Testis (tissue), 2 donors: ENCODE measurements at regions not wholly inside any gene's neighbourhood (a gene's known extent, or its start where the extent isn't known, plus 50 kb on each side); places are given as distances from the start of the nearest gene placed in this dataset.

ENCODE experiments used
- POLR2A ChIP-seq: fragments of 450-650 bp; IDR thresholded peaks from one replicate; pipeline ENCODE4 v1.6.1; 2017; ENCODE audit warnings: antibody characterized with exemption, mild to moderate bottlenecking, moderate library complexity
- TF ChIP-seq, protein P1 (sequence below), 3 experiments: fragments of 450-650 bp in 2 of 3; fragments of 200-600 bp in 1 of 3; sonication (generic) in 1 of 3; IDR thresholded peaks; one replicate each; pipeline ENCODE4 v1.5.1; 2016 to 2019; ENCODE audit warnings: antibody characterized with exemption in 3 of 3, mild to moderate bottlenecking in 2 of 3, moderate library complexity in 1 of 3

DNA sequence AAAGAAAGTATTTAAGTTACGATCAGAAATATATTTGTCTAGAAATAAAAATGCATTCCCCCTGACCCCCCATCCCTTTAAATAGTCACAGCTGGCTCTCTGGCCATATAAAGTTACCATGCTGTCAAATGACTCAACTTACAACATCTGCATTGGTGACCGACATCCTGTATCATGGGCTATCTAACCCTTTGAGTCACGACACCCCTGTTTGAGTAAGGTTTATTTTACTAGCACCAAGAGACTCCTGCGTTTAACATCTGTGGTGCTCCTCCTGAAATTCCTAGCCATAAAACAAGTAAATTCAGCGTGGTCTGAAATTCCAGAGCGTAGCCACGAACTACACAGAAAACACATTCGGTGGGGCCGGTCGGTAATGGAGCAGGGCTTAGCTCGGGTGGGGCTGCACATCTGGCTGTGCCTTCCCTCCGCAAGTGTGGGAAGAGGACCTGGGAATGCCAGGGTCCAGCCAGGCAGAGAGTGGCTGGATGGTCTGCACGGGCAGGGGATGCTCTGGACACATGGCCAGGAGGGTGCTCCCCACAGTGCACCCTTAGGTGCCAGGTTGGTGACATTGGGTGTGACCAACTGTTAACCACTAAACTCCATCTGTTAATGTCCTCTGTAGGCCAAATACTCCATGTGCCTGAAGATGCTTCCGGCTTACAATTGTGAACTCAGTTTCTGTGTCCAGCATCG, 53.0 kb upstream of the CLDN14 start:
- TF ChIP-seq, protein P1, sequence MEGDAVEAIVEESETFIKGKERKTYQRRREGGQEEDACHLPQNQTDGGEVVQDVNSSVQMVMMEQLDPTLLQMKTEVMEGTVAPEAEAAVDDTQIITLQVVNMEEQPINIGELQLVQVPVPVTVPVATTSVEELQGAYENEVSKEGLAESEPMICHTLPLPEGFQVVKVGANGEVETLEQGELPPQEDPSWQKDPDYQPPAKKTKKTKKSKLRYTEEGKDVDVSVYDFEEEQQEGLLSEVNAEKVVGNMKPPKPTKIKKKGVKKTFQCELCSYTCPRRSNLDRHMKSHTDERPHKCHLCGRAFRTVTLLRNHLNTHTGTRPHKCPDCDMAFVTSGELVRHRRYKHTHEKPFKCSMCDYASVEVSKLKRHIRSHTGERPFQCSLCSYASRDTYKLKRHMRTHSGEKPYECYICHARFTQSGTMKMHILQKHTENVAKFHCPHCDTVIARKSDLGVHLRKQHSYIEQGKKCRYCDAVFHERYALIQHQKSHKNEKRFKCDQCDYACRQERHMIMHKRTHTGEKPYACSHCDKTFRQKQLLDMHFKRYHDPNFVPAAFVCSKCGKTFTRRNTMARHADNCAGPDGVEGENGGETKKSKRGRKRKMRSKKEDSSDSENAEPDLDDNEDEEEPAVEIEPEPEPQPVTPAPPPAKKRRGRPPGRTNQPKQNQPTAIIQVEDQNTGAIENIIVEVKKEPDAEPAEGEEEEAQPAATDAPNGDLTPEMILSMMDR (IDR thresholded peaks at IDR 0.05): no peak
- TF ChIP-seq POLR2A: no peak
